Psoas muscle (tissue), 7 donors: ENCODE measurements at regions not wholly inside any gene's neighbourhood (a gene's known extent, or its start where the extent isn't known, plus 50 kb on each side); places are given as distances from the start of the nearest gene placed in this dataset.

Experiments
- ATAC-seq, 4 donors: fragments of 200-7000 bp; cut with Tn5 transposase; one replicate each; pipeline ENCODE4 v1.9.1; 2020; ENCODE audit warnings: moderate library complexity in 3 of 4, mild to moderate bottlenecking in 2 of 4
- DNase-seq, 2 donors: peaks; one replicate each; pipeline ENCODE4 v3.0.0-alpha.2; 2020
- H3K27ac ChIP-seq: fragments of 200-600 bp; one replicate; pipeline ENCODE4 v1.8.0; 2022
- H3K27me3 ChIP-seq, 3 donors: fragments of 200-600 bp in 1 of 3; one replicate each; pipeline versions ENCODE4 v1.6.1 to v1.8.0; 2013 to 2022; ENCODE audit warnings: low read length in 2 of 3, mild to moderate bottlenecking in 2 of 3, moderate library complexity in 1 of 3; ENCODE audit not compliant: insufficient read depth in 3 of 3
- H3K36me3 ChIP-seq, 2 donors: fragments of 200-600 bp in 1 of 2; one replicate each; pipeline versions ENCODE4 v1.6.1 to v1.8.0; 2013 to 2022; ENCODE audit warnings: low read depth in 1 of 2, mild to moderate bottlenecking in 1 of 2, moderate library complexity in 1 of 2; ENCODE audit not compliant: insufficient read depth in 1 of 2
- H3K4me1 ChIP-seq: fragments of 200-600 bp; one replicate; pipeline ENCODE4 v1.8.0; 2022
- H3K4me3 ChIP-seq: fragments of 200-600 bp; one replicate; pipeline ENCODE4 v1.8.0; 2022; ENCODE audit warnings: mild to moderate bottlenecking
- H3K9me3 ChIP-seq: fragments of 200-600 bp; one replicate; pipeline ENCODE4 v1.8.0; 2022
- CTCF ChIP-seq: fragments of 200-600 bp; IDR thresholded peaks from one replicate; pipeline ENCODE4 v1.8.0; 2022; ENCODE audit warnings: antibody characterized with exemption
- WGBS, 3 donors: extraction: QIAGEN DNeasy Blood & Tissue Kit; methylation state at CpG; one replicate each; pipeline versions ENCODE4 v1.1.6 to v1.1.7; 2013; 5-methylcytosine and 5-hydroxymethylcytosine counted together
- intact Hi-C, 2 donors: fragments of 100-400 bp; cut with DNase I; formaldehyde crosslinking; loops; one replicate each; pipeline versions ENCODE4 v1.11.0 to v1.14.2; 2022
- donor health status: healthy with polysubstance abuse.
- donor health status: DM: no; HTN: no; CAD: no; lungs with moderate emphysema.
- donor health status: Bipolar disorder and iron deficiency.
- donor health status: healthy.
- donor health status: DM: yes; HTN: yes; CAD: no.
- donor health status: DM: no; HTN: no; CAD: no.
- donor health status: DM: yes; HTN: yes; CAD: no.

- H3K9me3 ChIP-seq = no peaks in the 10 kb centered on the region
- TF ChIP-seq CTCF = peak; percentile 66
- DNase-seq (no peak), ATAC-seq (peak; percentile 64 to 86 (median 70))
- no peak overlapping the region for H3K27ac ChIP-seq
- H3K4me3 ChIP-seq = no peak overlapping the region
- 48 to 70% (median 64%) methylated on average over 4 of the region's 4 CpGs for WGBS, 3 donors
- H3K27me3 ChIP-seq = no peaks in the 10 kb centered on the region
- no peaks in the 10 kb centered on the region for H3K36me3 ChIP-seq
- no peaks in the 10 kb centered on the region for H3K4me1 ChIP-seq
- intact Hi-C loops = loop anchor here (5.0 to 10.0 kb wide), 7 partner anchors 42 to 652 kb away; partner anchors contain the start of gene BDH2 (in 1 of the 2)
These were observed 51.3 kb upstream of the NFKB1 start for GRCh38 chr4:102449751-102450352.

GRCh38 chr4:102451266-102451665 is 49.9 kb upstream of the NFKB1 start:
- ATAC-seq (no peak), DNase-seq (no peak)
- TF ChIP-seq CTCF = no peak
- WGBS, 3 donors = 93 to 98% (median 97%) methylated on average over 4 of the region's 4 CpGs
- Histone ChIP-seq H3K4me1 (no peaks in the 10 kb centered on the region), H3K27me3 (no peaks in the 10 kb centered on the region), H3K9me3 (no peaks in the 10 kb centered on the region), H3K36me3 (no peaks in the 10 kb centered on the region), H3K4me3 (no peak overlapping the region), H3K27ac (no peak overlapping the region)
- intact Hi-C loops = loop anchor here in 1 of 2 donors (5.0 kb wide), 1 partner anchor 41 kb away; no protein-coding TSS in a partner anchor
